ENCODE measurements at regions not wholly inside any gene's neighbourhood (a gene's known extent, or its start where the extent isn't known, plus 50 kb on each side); places are given as distances from the start of the nearest gene placed in this dataset.
"Not testable (repeated sequence)": the region's sequence is repeated elsewhere in the genome, so short reads cannot be mapped to it uniquely, and the experiment has no call there.

GRCh38 chr12:111245701-111246476 is 123.0 kb downstream of the PHETA1 start:
- WGBS, 2 donors, result 90 to 97% methylated on average over 12 of the region's 12 CpGs
- H3K9ac ChIP-seq (ENCODE audit: insufficient read depth in 1 of 2, low read length in 2 of 2), result no peak overlapping the region
- TF ChIP-seq CTCF (IDR thresholded peaks at IDR 0.05; ENCODE audit: control extremely low read depth, extremely low read depth), result no peak
- H3K27ac ChIP-seq (ENCODE audit: low read depth in 1 of 2, low read length in 1 of 2), result no peak overlapping the region
- ATAC-seq (ENCODE audit: insufficient read depth, low FRiP score) (no peak), DNase-seq (no peak)
- peaks cover 0 to 2% (median 0%) of the 10 kb centered on the region in 5 donors for H3K4me1 ChIP-seq (ENCODE audit: control insufficient read depth in 5 of 5, insufficient read depth in 5 of 5, low read length in 5 of 5)
- H3K4me3 ChIP-seq, result no peak overlapping the region
- H3K36me3 ChIP-seq (ENCODE audit: control insufficient read depth in 4 of 4, insufficient read depth in 4 of 4, low read length in 4 of 4), result no peaks in the 10 kb centered on the region
- H3K27me3 ChIP-seq (ENCODE audit: control insufficient read depth in 3 of 3, insufficient read depth in 3 of 3, low read length in 2 of 3), result peaks cover 0 to 3% (median 3%) of the 10 kb centered on the region in 3 donors
- H3K9me3 ChIP-seq (ENCODE audit: control insufficient read depth in 4 of 4, insufficient read depth in 3 of 4, low read length in 3 of 4), result peaks cover 0 to 23% (median 2%) of the 10 kb centered on the region in 4 donors

- Histone ChIP-seq H3K4me3 (no peak overlapping the region), H3K36me3 (ENCODE audit: control insufficient read depth in 4 of 4, insufficient read depth in 4 of 4, low read length in 4 of 4) (no peaks in the 10 kb centered on the region), H3K27ac (ENCODE audit: low read depth in 1 of 2, low read length in 1 of 2) (no peak overlapping the region), H3K4me1 (ENCODE audit: control insufficient read depth in 5 of 5, insufficient read depth in 5 of 5, low read length in 5 of 5) (peaks cover 0 to 2% (median 0%) of the 10 kb centered on the region in 5 donors), H3K9ac (ENCODE audit: insufficient read depth in 1 of 2, low read length in 2 of 2) (no peak overlapping the region), H3K27me3 (ENCODE audit: control insufficient read depth in 3 of 3, insufficient read depth in 3 of 3, low read length in 2 of 3) (peaks cover 0 to 6% (median 0%) of the 10 kb centered on the region in 3 donors), H3K9me3 (ENCODE audit: control insufficient read depth in 4 of 4, insufficient read depth in 3 of 4, low read length in 3 of 4) (peaks cover 0 to 23% (median 2%) of the 10 kb centered on the region in 4 donors)
- DNase-seq, result no peak
- TF ChIP-seq CTCF (IDR thresholded peaks at IDR 0.05; ENCODE audit: control extremely low read depth, extremely low read depth), result no peak
- no peak for ATAC-seq (ENCODE audit: insufficient read depth, low FRiP score)
Observed at GRCh38 chr12:111244673-111245072, 124.2 kb downstream of the PHETA1 start.

- Histone ChIP-seq H3K9me3 (ENCODE audit: control insufficient read depth in 4 of 4, insufficient read depth in 3 of 4, low read length in 3 of 4) (peaks cover 0 to 23% (median 2%) of the 10 kb centered on the region in 4 donors), H3K27me3 (ENCODE audit: control insufficient read depth in 3 of 3, insufficient read depth in 3 of 3, low read length in 2 of 3) (peaks cover 0 to 10% (median 6%) of the 10 kb centered on the region in 3 donors)
- not testable (repeated sequence) for H3K9ac ChIP-seq (ENCODE audit: insufficient read depth in 1 of 2, low read length in 2 of 2); H3K36me3 ChIP-seq (ENCODE audit: control insufficient read depth in 4 of 4, insufficient read depth in 4 of 4, low read length in 4 of 4); ATAC-seq (ENCODE audit: insufficient read depth, low FRiP score); DNase-seq; H3K4me1 ChIP-seq (ENCODE audit: control insufficient read depth in 5 of 5, insufficient read depth in 5 of 5, low read length in 5 of 5); H3K27ac ChIP-seq (ENCODE audit: low read depth in 1 of 2, low read length in 1 of 2); H3K4me3 ChIP-seq
- WGBS, 2 donors, result 89 to 92% methylated on average over 1 of the region's 1 CpG
Observed at GRCh38 chr12:111242817-111243216, 126.1 kb downstream of the PHETA1 start.

- no peaks in the 10 kb centered on the region for H3K36me3 ChIP-seq (ENCODE audit: control insufficient read depth in 4 of 4, insufficient read depth in 4 of 4, low read length in 4 of 4)
- H3K4me1 ChIP-seq (ENCODE audit: control insufficient read depth in 5 of 5, insufficient read depth in 5 of 5, low read length in 5 of 5), result no peaks in the 10 kb centered on the region
- no peak overlapping the region for H3K4me3 ChIP-seq
- ATAC-seq (ENCODE audit: insufficient read depth, low FRiP score) (no peak), DNase-seq (no peak)
- peaks cover 0 to 23% (median 2%) of the 10 kb centered on the region in 4 donors for H3K9me3 ChIP-seq (ENCODE audit: control insufficient read depth in 4 of 4, insufficient read depth in 3 of 4, low read length in 3 of 4)
- H3K27ac ChIP-seq (ENCODE audit: low read depth in 1 of 2, low read length in 1 of 2), result no peak overlapping the region
- WGBS, 2 donors, result 44 to 63% methylated on average over 7 of the region's 7 CpGs
- H3K9ac ChIP-seq (ENCODE audit: insufficient read depth in 1 of 2, low read length in 2 of 2), result no peak overlapping the region
- TF ChIP-seq CTCF (IDR thresholded peaks at IDR 0.05; ENCODE audit: control extremely low read depth, extremely low read depth), result no peak
- peaks cover 0 to 13% (median 6%) of the 10 kb centered on the region in 3 donors for H3K27me3 ChIP-seq (ENCODE audit: control insufficient read depth in 3 of 3, insufficient read depth in 3 of 3, low read length in 2 of 3)
Observed at GRCh38 chr12:111242184-111242583, 126.7 kb downstream of the PHETA1 start.

Data from lung (tissue), 11 donors.